Thyroid gland (tissue), 4 donors: ENCODE measurements at regions not wholly inside any gene's neighbourhood (a gene's known extent, or its start where the extent isn't known, plus 50 kb on each side); places are given as distances from the start of the nearest gene placed in this dataset.

ENCODE experiments used
- DNase-seq, 2 donors: peaks; one replicate each; pipeline ENCODE4 v3.0.0-alpha.2; 2019
- H3K27ac ChIP-seq, 3 donors: fragments of 200-600 bp; sonication (generic); 1 replicate in 2 of 3; 2 replicates in 1 of 3; pipeline ENCODE4 v1.5.1; 2016 to 2019; ENCODE audit warnings: mild to moderate bottlenecking in 1 of 3, moderate library complexity in 1 of 3
- H3K27me3 ChIP-seq: fragments of 200-600 bp; sonication (generic); one replicate; pipeline ENCODE4 v1.5.1; 2019
- H3K36me3 ChIP-seq, 2 donors: fragments of 200-600 bp; sonication (generic); one replicate each; pipeline ENCODE4 v1.5.1; 2016 to 2019
- H3K4me1 ChIP-seq, 2 donors: fragments of 200-600 bp; sonication (generic); one replicate each; pipeline ENCODE4 v1.5.1; 2017 to 2019
- H3K4me3 ChIP-seq, 3 donors: fragments of 200-600 bp; sonication (generic); replicated peaks in 1 of 3; 1 replicate in 2 of 3; 2 replicates in 1 of 3; pipeline ENCODE4 v1.5.1; 2016; ENCODE audit warnings: mild to moderate bottlenecking in 1 of 3
- H3K9me3 ChIP-seq: fragments of 200-600 bp; sonication (generic); one replicate; pipeline ENCODE4 v1.5.1; 2017
- POLR2A ChIP-seq, 2 donors: fragments of 450-650 bp; IDR thresholded peaks; one replicate each; pipeline ENCODE4 v1.6.1; 2017; ENCODE audit warnings: antibody characterized with exemption in 2 of 2, mild to moderate bottlenecking in 2 of 2, moderate library complexity in 1 of 2
- WGBS, 2 donors: methylation state at CpG; one replicate each; pipeline ENCODE4 v1.1.5; 2017; 5-methylcytosine and 5-hydroxymethylcytosine counted together
- intact Hi-C: fragments of 100-400 bp; cut with DNase I; formaldehyde crosslinking; loops from one replicate; pipeline ENCODE4 v1.15.1; 2023
- TF ChIP-seq, protein P1 (sequence below), 6 experiments: fragments of 200-600 bp in 3 of 6; fragments of 450-650 bp in 3 of 6; sonication (generic) in 3 of 6; IDR thresholded peaks; one replicate each; pipeline ENCODE4 v1.5.1; 2016 to 2019; ENCODE audit warnings: antibody characterized with exemption in 6 of 6, mild to moderate bottlenecking in 2 of 6, inconsistent platforms in 1 of 6, moderate library complexity in 1 of 6

GRCh38 chr1:219278288-219278687, 104.6 kb downstream of the LYPLAL1 start:
- TF ChIP-seq, protein P1, sequence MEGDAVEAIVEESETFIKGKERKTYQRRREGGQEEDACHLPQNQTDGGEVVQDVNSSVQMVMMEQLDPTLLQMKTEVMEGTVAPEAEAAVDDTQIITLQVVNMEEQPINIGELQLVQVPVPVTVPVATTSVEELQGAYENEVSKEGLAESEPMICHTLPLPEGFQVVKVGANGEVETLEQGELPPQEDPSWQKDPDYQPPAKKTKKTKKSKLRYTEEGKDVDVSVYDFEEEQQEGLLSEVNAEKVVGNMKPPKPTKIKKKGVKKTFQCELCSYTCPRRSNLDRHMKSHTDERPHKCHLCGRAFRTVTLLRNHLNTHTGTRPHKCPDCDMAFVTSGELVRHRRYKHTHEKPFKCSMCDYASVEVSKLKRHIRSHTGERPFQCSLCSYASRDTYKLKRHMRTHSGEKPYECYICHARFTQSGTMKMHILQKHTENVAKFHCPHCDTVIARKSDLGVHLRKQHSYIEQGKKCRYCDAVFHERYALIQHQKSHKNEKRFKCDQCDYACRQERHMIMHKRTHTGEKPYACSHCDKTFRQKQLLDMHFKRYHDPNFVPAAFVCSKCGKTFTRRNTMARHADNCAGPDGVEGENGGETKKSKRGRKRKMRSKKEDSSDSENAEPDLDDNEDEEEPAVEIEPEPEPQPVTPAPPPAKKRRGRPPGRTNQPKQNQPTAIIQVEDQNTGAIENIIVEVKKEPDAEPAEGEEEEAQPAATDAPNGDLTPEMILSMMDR (IDR thresholded peaks at IDR 0.05) = no peak
- TF ChIP-seq POLR2A (IDR thresholded peaks at IDR 0.05) = no peak
- no peak for DNase-seq
- Histone ChIP-seq H3K4me1 (no peaks in the 10 kb centered on the region), H3K27me3 (no peaks in the 10 kb centered on the region), H3K36me3 (no peaks in the 10 kb centered on the region), H3K4me3 (no peak overlapping the region), H3K27ac (no peak overlapping the region), H3K9me3 (no peaks in the 10 kb centered on the region)
- WGBS, 2 donors = 77% methylated on average over 1 of the region's 1 CpG
- intact Hi-C loops = no loop called here

- intact Hi-C loops = no loop called here
- 80 to 82% methylated on average over 2 of the region's 2 CpGs for WGBS, 2 donors
- no peak for TF ChIP-seq POLR2A (IDR thresholded peaks at IDR 0.05)
- TF ChIP-seq, protein P1 (IDR thresholded peaks at IDR 0.05) = no peak
Measured at GRCh38 chr1:219277304-219278105, 103.8 kb downstream of the LYPLAL1 start.

DNA sequence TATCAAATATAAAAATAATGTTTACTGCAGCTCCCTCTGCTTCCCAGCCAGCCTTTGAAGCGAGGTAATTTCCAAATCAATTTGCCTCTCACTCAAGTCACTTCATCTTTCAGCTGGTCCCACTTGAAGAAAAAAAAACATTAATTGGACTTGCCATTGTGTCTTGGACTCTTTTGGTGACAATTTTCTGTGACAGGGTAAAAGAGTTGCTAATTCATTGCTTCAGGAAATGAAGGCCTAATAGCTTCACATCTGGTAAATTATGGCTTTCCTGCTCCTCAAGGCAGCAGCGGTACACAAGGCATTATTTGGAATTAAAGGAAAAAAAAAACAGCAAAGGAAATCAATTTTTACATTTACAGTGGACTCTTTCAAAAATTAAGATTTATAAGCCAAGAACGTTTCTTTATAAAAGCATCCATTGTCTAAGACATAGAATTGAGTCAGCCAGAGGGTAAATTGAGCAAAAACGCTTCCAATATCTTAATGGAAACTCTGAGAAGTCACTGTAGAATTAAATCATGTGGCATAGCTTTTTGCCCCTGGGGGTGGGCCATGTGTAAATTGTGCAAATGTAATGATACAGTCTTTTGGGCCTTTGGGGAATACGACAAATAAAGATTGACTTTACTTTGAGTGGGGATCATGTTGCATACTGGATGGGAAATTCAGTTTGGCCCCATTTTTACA, 102.5 kb downstream of the LYPLAL1 start:
- no peak for DNase-seq
- Histone ChIP-seq H3K36me3 (no peaks in the 10 kb centered on the region), H3K4me3 (no peak overlapping the region), H3K27me3 (no peaks in the 10 kb centered on the region), H3K27ac (no peak overlapping the region), H3K9me3 (no peaks in the 10 kb centered on the region), H3K4me1 (peaks cover 0 to 10% of the 10 kb centered on the region in 2 donors)
- WGBS, 2 donors = 86 to 90% methylated on average over 5 of the region's 5 CpGs
- intact Hi-C loops = no loop called here
- no peak for TF ChIP-seq POLR2A (IDR thresholded peaks at IDR 0.05)
- TF ChIP-seq, protein P1 (IDR thresholded peaks at IDR 0.05) = no peak

More at GRCh38 chr1:219277304-219278105, 103.8 kb downstream of the LYPLAL1 start:
- Histone ChIP-seq H3K36me3 (no peaks in the 10 kb centered on the region), H3K4me3 (no peak overlapping the region), H3K27ac (no peak overlapping the region), H3K9me3 (no peaks in the 10 kb centered on the region), H3K4me1 (no peaks in the 10 kb centered on the region), H3K27me3 (no peaks in the 10 kb centered on the region)
- DNase-seq = no peak

DNA sequence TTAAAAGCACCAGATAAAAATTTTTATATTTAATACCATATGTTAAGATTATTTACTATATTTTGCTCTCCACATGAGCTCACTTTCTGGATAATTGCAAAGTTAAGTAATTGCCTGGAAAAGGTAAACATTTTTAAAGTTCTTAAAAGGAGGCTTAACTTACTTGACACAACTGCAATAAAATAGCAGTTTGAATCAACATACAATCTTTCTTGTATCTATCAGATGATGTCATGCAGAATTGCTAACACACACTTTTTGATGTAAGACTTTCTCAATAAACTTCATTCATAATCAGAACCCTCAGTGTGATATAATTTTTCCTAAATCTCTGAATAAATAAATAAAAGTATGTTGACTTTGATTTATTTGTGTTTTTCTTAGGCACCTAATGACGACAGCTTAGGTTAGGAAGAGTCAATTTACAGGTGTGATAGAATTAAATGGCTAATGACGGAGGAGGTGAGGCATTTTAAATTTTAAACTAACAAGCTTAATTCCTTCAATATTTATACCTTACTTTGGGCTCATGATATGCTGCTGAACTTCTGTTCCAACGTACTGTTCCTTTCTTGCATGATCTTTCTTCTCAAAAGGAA, 99.5 kb downstream of the LYPLAL1 start:
- H3K9me3 ChIP-seq = no peaks in the 10 kb centered on the region
- no peak for DNase-seq
- intact Hi-C loops = no loop called here
- H3K4me3 ChIP-seq = no peak overlapping the region
- TF ChIP-seq, protein P1 (IDR thresholded peaks at IDR 0.05) = no peak
- no peak for TF ChIP-seq POLR2A (IDR thresholded peaks at IDR 0.05)
- H3K4me1 ChIP-seq = peaks cover 0 to 10% of the 10 kb centered on the region in 2 donors
- H3K27ac ChIP-seq = no peak overlapping the region
- no peaks in the 10 kb centered on the region for H3K36me3 ChIP-seq
- H3K27me3 ChIP-seq = no peaks in the 10 kb centered on the region
- 97 to 98% methylated on average over 3 of the region's 3 CpGs for WGBS, 2 donors
